ENCODE measurements at regions not wholly inside any gene's neighbourhood (a gene's known extent, or its start where the extent isn't known, plus 50 kb on each side); places are given as distances from the start of the nearest gene placed in this dataset.

- TF ChIP-seq EZH2 (optimal IDR thresholded peaks at IDR 0.05; ENCODE audit: low read depth, low read length) (no peak), EZH2phosphoT487 (IDR thresholded peaks at IDR 0.05; ENCODE audit: low read length) (no peak)
- TF ChIP-seq, protein P1, sequence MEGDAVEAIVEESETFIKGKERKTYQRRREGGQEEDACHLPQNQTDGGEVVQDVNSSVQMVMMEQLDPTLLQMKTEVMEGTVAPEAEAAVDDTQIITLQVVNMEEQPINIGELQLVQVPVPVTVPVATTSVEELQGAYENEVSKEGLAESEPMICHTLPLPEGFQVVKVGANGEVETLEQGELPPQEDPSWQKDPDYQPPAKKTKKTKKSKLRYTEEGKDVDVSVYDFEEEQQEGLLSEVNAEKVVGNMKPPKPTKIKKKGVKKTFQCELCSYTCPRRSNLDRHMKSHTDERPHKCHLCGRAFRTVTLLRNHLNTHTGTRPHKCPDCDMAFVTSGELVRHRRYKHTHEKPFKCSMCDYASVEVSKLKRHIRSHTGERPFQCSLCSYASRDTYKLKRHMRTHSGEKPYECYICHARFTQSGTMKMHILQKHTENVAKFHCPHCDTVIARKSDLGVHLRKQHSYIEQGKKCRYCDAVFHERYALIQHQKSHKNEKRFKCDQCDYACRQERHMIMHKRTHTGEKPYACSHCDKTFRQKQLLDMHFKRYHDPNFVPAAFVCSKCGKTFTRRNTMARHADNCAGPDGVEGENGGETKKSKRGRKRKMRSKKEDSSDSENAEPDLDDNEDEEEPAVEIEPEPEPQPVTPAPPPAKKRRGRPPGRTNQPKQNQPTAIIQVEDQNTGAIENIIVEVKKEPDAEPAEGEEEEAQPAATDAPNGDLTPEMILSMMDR (IDR thresholded peaks at IDR 0.05; ENCODE audit: low read length): no peak
Measured at GRCh38 chr18:70400476-70400875, 111.6 kb downstream of the SOCS6 start.
